GM23338 (cell line): ENCODE measurements at regions not wholly inside any gene's neighbourhood (a gene's known extent, or its start where the extent isn't known, plus 50 kb on each side); places are given as distances from the start of the nearest gene placed in this dataset.

Source experiments
- ATAC-seq: fragments of 200-7000 bp; cut with Tn5 transposase; 3 replicates; pipeline ENCODE4 v1.9.1; 2020
- DNase-seq: peaks from one replicate; pipeline ENCODE4 v3.0.0-alpha.2; 2015; ENCODE audit warnings: low spot score
- H2AFZ ChIP-seq: fragments of 200-600 bp; sonication (generic); 2 replicates; pipeline ENCODE4 v1.8.0; 2016; ENCODE audit warnings: antibody characterized with exemption, mild to moderate bottlenecking, moderate library complexity
- H3F3A ChIP-seq: fragments of 200-600 bp; sonication (generic); replicated peaks from 2 replicates; pipeline ENCODE4 v1.8.0; 2017; ENCODE audit warnings: antibody characterized with exemption, mixed run types, low read depth
- H3K27ac ChIP-seq: fragments of 200-600 bp; sonication (generic); 2 replicates; pipeline ENCODE4 v1.6.1; 2016; ENCODE audit warnings: low read depth
- H3K27me3 ChIP-seq: fragments of 200-600 bp; sonication (generic); 2 replicates; pipeline ENCODE4 v1.8.0; 2016; ENCODE audit warnings: mild to moderate bottlenecking, mixed run types, moderate library complexity; ENCODE audit not compliant: insufficient read depth
- H3K36me3 ChIP-seq: fragments of 200-600 bp; sonication (generic); 2 replicates; pipeline ENCODE4 v1.8.0; 2016; ENCODE audit warnings: mild to moderate bottlenecking; ENCODE audit not compliant: insufficient read depth
- H3K4me1 ChIP-seq: fragments of 200-600 bp; sonication (generic); 2 replicates; pipeline ENCODE4 v1.8.0; 2016; ENCODE audit warnings: mild to moderate bottlenecking, moderate library complexity; ENCODE audit not compliant: insufficient read depth
- H3K4me2 ChIP-seq: fragments of 200-600 bp; sonication (generic); 2 replicates; pipeline ENCODE4 v1.7.1; 2017; ENCODE audit warnings: mixed run types
- H3K4me3 ChIP-seq: fragments of 200-600 bp; sonication (generic); 2 replicates; pipeline ENCODE4 v1.6.1; 2016; ENCODE audit warnings: mixed run types
- H3K79me2 ChIP-seq: fragments of 200-600 bp; sonication (generic); replicated peaks from 2 replicates; pipeline ENCODE4 v1.8.0; 2017; ENCODE audit warnings: mild to moderate bottlenecking; ENCODE audit not compliant: insufficient read depth
- H3K9me2 ChIP-seq: fragments of 200-600 bp; sonication (generic); 2 replicates; pipeline ENCODE4 v1.8.0; 2017; ENCODE audit not compliant: insufficient read depth
- H4K20me1 ChIP-seq: fragments of 200-600 bp; sonication (generic); replicated peaks from 2 replicates; pipeline ENCODE4 v1.8.0; 2017; ENCODE audit warnings: mild to moderate bottlenecking; ENCODE audit not compliant: insufficient read depth
- H3K27ac Mint-ChIP-seq: 2 replicates; pipeline ENCODE4 v1.8.0; 2020; ENCODE audit warnings: inconsistent platforms, mild to moderate bottlenecking, moderate library complexity, mixed read lengths
- H3K27me3 Mint-ChIP-seq: 3 replicates; pipeline ENCODE4 v1.8.0; 2022; ENCODE audit warnings: low read depth, mild to moderate bottlenecking, moderate library complexity, mixed read lengths, inconsistent platforms; ENCODE audit not compliant: insufficient read depth, poor library complexity
- H3K36me3 Mint-ChIP-seq: 3 replicates; pipeline ENCODE4 v1.8.0; 2021; ENCODE audit warnings: low read depth, mild to moderate bottlenecking, inconsistent platforms, moderate library complexity, mixed read lengths
- H3K4me1 Mint-ChIP-seq: 3 replicates; pipeline ENCODE4 v1.8.0; 2020; ENCODE audit warnings: mild to moderate bottlenecking, inconsistent platforms, mixed read lengths
- H3K4me3 Mint-ChIP-seq: 3 replicates; pipeline ENCODE4 v1.8.0; 2021; ENCODE audit warnings: moderate library complexity, mild to moderate bottlenecking, inconsistent platforms, mixed read lengths
- H3K9me3 Mint-ChIP-seq: 3 replicates; pipeline ENCODE4 v1.8.0; 2020; ENCODE audit warnings: moderate library complexity, mild to moderate bottlenecking, inconsistent platforms, mixed read lengths
- CREB1 ChIP-seq: fragments of 250-450 bp; sonication (Bioruptor Pico); IDR thresholded peaks from 2 replicates; pipeline ENCODE4 v1.5.0; 2020; ENCODE audit warnings: low read depth, mild to moderate bottlenecking, moderate library complexity
- CTCF ChIP-seq, 2 experiments: fragments of 200-600 bp in 1 of 2; sonication (generic) in 1 of 2; conservative IDR thresholded peaks; 2 replicates each; pipeline versions ENCODE4 v1.5.1 to v1.6.1; 2016 to 2017; ENCODE audit warnings: antibody characterized with exemption in 2 of 2, low read depth in 2 of 2, mild to moderate bottlenecking in 2 of 2, moderate library complexity in 1 of 2
- ETS1 ChIP-seq: IDR thresholded peaks from 2 replicates; pipeline ENCODE4 v1.6.1; 2016; ENCODE audit warnings: antibody characterized with exemption
- EZH2 ChIP-seq: fragments of 200-600 bp; sonication (generic); IDR thresholded peaks from one replicate; pipeline ENCODE4 v1.8.0; 2017; ENCODE audit warnings: antibody characterized with exemption, mild to moderate bottlenecking, low read depth; ENCODE audit not compliant: unreplicated experiment
- EZH2phosphoT487 ChIP-seq: fragments of 200-600 bp; sonication (generic); IDR thresholded peaks from one replicate; pipeline ENCODE4 v1.8.1; 2018; ENCODE audit warnings: antibody characterized with exemption; ENCODE audit not compliant: unreplicated experiment
- JUNB ChIP-seq: IDR thresholded peaks from one replicate; pipeline ENCODE4 v1.6.1; 2016; ENCODE audit warnings: antibody characterized with exemption; ENCODE audit not compliant: unreplicated experiment
- NANOG ChIP-seq: IDR thresholded peaks from 2 replicates; pipeline ENCODE4 v1.6.1; 2016; ENCODE audit warnings: antibody characterized with exemption, borderline replicate concordance
- POLR2AphosphoS5 ChIP-seq: IDR thresholded peaks from 2 replicates; pipeline ENCODE4 v1.6.1; 2016; ENCODE audit warnings: antibody characterized with exemption, low read depth
- REST ChIP-seq: IDR thresholded peaks from one replicate; pipeline ENCODE4 v1.6.1; 2018; ENCODE audit warnings: antibody characterized with exemption; ENCODE audit not compliant: unreplicated experiment
- STAT1 ChIP-seq: IDR thresholded peaks from one replicate; pipeline ENCODE4 v1.6.1; 2016; ENCODE audit warnings: antibody characterized with exemption; ENCODE audit not compliant: unreplicated experiment
- ZNF114 ChIP-seq: fragments of 250-450 bp; sonication (Bioruptor Pico); IDR thresholded peaks from 2 replicates; pipeline ENCODE4 v1.5.0; 2020; ENCODE audit warnings: mild to moderate bottlenecking, moderate library complexity
- ZNF331 ChIP-seq: fragments of 250-450 bp; sonication (Bioruptor Pico); IDR thresholded peaks from 2 replicates; pipeline ENCODE4 v1.5.0; 2020; ENCODE audit warnings: low read depth, mild to moderate bottlenecking, moderate library complexity
- ZNF462 ChIP-seq: fragments of 250-450 bp; sonication (Bioruptor Pico); IDR thresholded peaks from 2 replicates; pipeline ENCODE4 v1.5.0; 2020; ENCODE audit warnings: mild to moderate bottlenecking, moderate library complexity

GRCh38 chr2:9761577-9761976 lies 81.7 kb upstream of the TAF1B start:
- Mint-ChIP-seq H3K36me3 (no peaks in the 10 kb centered on the region), H3K9me3 (no peaks in the 10 kb centered on the region), H3K27me3 (peaks cover 7% of the 10 kb centered on the region), H3K4me1 (peaks cover 31% of the 10 kb centered on the region), H3K4me3 (no peak overlapping the region), H3K27ac (no peak overlapping the region)
- no peak for ATAC-seq
- Histone ChIP-seq H3K9me2 (no peaks in the 10 kb centered on the region), H3K27ac (no peak overlapping the region), H3K36me3 (no peaks in the 10 kb centered on the region), H3K27me3 (no peaks in the 10 kb centered on the region), H3K4me2 (no peak overlapping the region), H2AFZ (no peak overlapping the region), H3K4me3 (no peak overlapping the region), H3K79me2 (no peaks in the 10 kb centered on the region), H3F3A (no peaks in the 10 kb centered on the region), H4K20me1 (no peaks in the 10 kb centered on the region), H3K4me1 (peaks cover 8% of the 10 kb centered on the region; the same call in 1 of the 2 replicates)
- DNase-seq: no peak
- TF ChIP-seq EZH2 (no peak), POLR2AphosphoS5 (no peak), STAT1 (no peak), CREB1 (CRISPR knock-in tag) (no peak), EZH2phosphoT487 (no peak), ZNF462 (CRISPR knock-in tag) (no peak), ZNF114 (CRISPR knock-in tag) (no peak), ZNF331 (CRISPR knock-in tag) (no peak), CTCF (conservative IDR thresholded peaks at IDR 0.05; ENCODE audit: low read depth in 2 of 2) (no peak), JUNB (no peak), ETS1 (no peak), NANOG (no peak), REST (no peak)
